ENCODE measurements at regions not wholly inside any gene's neighbourhood (a gene's known extent, or its start where the extent isn't known, plus 50 kb on each side); places are given as distances from the start of the nearest gene placed in this dataset.

DNA sequence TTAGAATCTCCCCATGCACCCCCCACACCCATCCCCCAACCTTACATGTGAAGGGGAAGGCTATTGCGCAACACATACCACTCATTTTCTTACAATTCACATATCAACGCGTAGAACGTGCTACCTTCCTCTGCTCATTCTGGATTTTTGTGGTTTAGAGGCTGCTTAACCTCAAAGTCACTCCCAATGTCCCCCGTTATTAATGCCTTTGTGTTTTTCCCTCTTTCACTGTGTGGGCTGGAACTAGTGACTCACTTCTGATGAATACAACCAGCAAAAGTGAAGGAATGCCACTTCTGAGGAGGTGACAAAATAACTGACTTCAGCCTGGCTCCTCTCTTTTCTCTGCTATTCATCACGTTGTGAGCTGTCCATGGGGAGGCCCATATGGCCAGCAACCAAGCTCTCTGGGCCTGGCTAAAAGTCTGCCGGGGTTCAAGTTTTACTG, 342.5 kb upstream of the NXPH2 start:
- no peak overlapping the region for H3K27ac ChIP-seq
- TF ChIP-seq ZFX (IDR thresholded peaks at IDR 0.05; ENCODE audit: borderline replicate concordance) (no peak), CTCF (IDR thresholded peaks at IDR 0.05) (no peak)

DNA sequence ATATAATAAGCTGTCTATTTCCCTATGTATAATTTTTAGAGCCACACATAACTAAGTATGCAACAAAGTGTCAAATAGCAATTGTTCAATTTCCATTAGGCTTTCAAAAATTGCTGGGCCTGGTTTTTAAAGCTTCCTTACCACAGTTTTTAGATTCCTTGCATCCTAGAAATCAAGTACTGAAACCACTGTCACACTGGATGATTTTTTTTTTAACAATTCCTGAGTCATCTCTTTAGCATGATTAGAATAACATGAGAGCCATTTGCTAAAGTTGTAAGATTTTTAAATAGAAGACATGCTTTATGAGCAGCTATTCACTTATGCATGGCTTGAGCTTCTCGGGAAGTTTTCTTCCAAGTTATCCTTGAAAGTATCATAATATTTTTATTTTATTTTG, 319.5 kb upstream of the NXPH2 start:
- no peak overlapping the region for H3K27ac ChIP-seq
- no peak for TF ChIP-seq CTCF (IDR thresholded peaks at IDR 0.05)
- TF ChIP-seq ZFX (IDR thresholded peaks at IDR 0.05; ENCODE audit: borderline replicate concordance): no peak

- H3K27ac ChIP-seq: no peak overlapping the region
- TF ChIP-seq CTCF (IDR thresholded peaks at IDR 0.05): no peak
- no peak for TF ChIP-seq ZFX (IDR thresholded peaks at IDR 0.05; ENCODE audit: borderline replicate concordance)
Observed at GRCh38 chr2:139098961-139099360, 318.8 kb upstream of the NXPH2 start.

DNA sequence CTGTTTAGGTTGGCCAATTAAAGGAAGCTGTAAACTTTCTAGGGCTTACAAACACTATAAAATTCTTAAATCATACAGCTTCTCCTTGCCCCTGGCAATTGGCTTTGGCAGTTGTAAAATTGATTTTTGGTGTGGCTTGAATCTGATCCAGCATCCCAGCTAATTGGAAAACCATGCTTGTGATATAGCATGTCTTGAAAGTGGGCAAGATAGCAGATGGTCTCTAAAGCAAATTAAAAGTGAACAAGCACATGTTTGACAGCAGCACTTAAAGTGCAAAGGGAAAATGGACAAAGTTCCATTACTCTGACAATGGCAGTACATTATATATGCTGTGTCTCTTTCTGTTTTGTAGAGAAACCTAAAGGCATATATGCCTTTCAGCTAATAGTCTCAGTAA, 302.9 kb upstream of the NXPH2 start:
- TF ChIP-seq CTCF (IDR thresholded peaks at IDR 0.05): no peak
- no peak for TF ChIP-seq ZFX (IDR thresholded peaks at IDR 0.05; ENCODE audit: borderline replicate concordance)
- H3K27ac ChIP-seq: no peak overlapping the region

GRCh38 chr2:139080244-139080643, 300.1 kb upstream of the NXPH2 start:
- TF ChIP-seq CTCF (IDR thresholded peaks at IDR 0.05) (no peak), ZFX (IDR thresholded peaks at IDR 0.05; ENCODE audit: borderline replicate concordance) (no peak)

DNA sequence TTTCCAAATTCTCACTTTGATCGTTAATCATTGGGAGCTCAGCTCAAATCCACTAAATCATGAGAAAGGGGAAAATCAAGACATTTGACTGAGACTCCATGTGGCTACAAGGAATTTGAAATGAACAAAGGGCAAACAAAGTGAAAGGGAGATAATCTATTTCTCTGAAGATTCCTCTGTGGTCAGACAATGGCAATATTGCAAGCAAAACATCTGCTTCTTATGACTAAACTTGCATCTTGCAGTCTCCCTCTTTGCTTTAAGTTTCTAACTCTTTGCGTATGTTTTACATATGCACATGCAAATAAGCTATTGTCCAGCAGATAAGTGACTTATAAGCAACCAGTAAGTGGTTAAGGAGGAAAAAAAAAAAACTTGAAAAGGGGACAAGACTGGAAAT, 299.1 kb upstream of the NXPH2 start:
- no peak overlapping the region for H3K27ac ChIP-seq
- TF ChIP-seq ZFX (IDR thresholded peaks at IDR 0.05; ENCODE audit: borderline replicate concordance) (no peak), CTCF (IDR thresholded peaks at IDR 0.05) (no peak)

More at GRCh38 chr2:139080244-139080643, 300.1 kb upstream of the NXPH2 start:
- no peak overlapping the region for H3K27ac ChIP-seq

DNA sequence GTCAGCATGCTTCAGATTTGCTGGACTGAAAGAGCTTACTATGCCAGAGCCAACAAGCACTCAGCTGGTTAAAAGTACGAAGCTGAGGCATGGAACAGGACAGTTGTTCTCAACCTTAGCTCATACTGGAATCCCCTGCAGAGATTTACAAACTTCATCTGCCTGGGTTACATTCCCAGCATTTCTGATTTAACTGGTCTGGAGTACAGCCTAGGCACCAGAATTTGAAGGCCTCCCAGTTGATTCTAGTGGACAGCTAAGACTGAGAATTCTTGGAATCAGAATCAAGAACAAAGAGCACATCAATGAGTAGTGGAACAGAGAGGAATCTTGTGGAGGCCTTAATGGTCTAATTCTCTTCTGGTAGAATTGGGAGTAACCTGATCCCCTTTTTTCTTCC, 298.2 kb upstream of the NXPH2 start:
- H3K27ac ChIP-seq: no peak overlapping the region
- TF ChIP-seq CTCF (IDR thresholded peaks at IDR 0.05): no peak
- no peak for TF ChIP-seq ZFX (IDR thresholded peaks at IDR 0.05; ENCODE audit: borderline replicate concordance)

Data from 22Rv1 (cell line).